ENCODE measurements at regions not wholly inside any gene's neighbourhood (a gene's known extent, or its start where the extent isn't known, plus 50 kb on each side); places are given as distances from the start of the nearest gene placed in this dataset.

DNA sequence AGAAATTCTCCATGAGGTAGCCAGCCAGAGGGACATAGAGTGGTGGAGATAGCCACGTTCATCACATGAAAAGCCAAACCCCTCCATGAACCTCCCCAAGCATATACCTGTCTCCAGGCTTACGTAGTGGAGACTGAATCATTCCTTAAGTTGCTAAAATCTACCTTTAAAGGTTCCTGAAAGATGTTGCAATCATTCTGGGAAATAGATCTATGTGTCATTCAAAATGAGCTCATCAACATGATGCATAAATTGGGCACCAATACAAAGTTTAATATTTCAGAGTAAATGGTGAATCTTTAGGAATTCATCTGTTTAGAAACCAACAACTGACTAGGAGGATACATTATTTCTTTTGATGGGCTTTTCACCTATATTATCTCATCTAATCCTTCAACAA, 362.6 kb upstream of the ID2 start:
- TF ChIP-seq, protein P1, sequence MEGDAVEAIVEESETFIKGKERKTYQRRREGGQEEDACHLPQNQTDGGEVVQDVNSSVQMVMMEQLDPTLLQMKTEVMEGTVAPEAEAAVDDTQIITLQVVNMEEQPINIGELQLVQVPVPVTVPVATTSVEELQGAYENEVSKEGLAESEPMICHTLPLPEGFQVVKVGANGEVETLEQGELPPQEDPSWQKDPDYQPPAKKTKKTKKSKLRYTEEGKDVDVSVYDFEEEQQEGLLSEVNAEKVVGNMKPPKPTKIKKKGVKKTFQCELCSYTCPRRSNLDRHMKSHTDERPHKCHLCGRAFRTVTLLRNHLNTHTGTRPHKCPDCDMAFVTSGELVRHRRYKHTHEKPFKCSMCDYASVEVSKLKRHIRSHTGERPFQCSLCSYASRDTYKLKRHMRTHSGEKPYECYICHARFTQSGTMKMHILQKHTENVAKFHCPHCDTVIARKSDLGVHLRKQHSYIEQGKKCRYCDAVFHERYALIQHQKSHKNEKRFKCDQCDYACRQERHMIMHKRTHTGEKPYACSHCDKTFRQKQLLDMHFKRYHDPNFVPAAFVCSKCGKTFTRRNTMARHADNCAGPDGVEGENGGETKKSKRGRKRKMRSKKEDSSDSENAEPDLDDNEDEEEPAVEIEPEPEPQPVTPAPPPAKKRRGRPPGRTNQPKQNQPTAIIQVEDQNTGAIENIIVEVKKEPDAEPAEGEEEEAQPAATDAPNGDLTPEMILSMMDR (IDR thresholded peaks at IDR 0.05) = no peak
- TF ChIP-seq GATA3 (IDR thresholded peaks at IDR 0.05; ENCODE audit: borderline replicate concordance) = no peak
- no peak for TF ChIP-seq BHLHE40 (IDR thresholded peaks at IDR 0.05; ENCODE audit: low read depth, low read length)
- TF ChIP-seq MYC (IDR thresholded peaks at IDR 0.05; ENCODE audit: borderline replicate concordance, low read length) = no peak
- no peak for TF ChIP-seq KDM1A (IDR thresholded peaks at IDR 0.05; ENCODE audit: low read depth)
